ENCODE measurements at regions not wholly inside any gene's neighbourhood (a gene's known extent, or its start where the extent isn't known, plus 50 kb on each side); places are given as distances from the start of the nearest gene placed in this dataset.

- no peak for DNase-seq
Measured at GRCh38 chr2:146041274-146041910, 1521.5 kb upstream of the ZEB2 start.

- no peak for DNase-seq
Measured at GRCh38 chr2:146040051-146040450, 1520.1 kb upstream of the ZEB2 start.

GRCh38 chr2:146038014-146038413, 1518.1 kb upstream of the ZEB2 start:
- DNase-seq, result no peak

- DNase-seq, result no peak
Measured at GRCh38 chr2:146037334-146037870, 1517.5 kb upstream of the ZEB2 start.

DNA sequence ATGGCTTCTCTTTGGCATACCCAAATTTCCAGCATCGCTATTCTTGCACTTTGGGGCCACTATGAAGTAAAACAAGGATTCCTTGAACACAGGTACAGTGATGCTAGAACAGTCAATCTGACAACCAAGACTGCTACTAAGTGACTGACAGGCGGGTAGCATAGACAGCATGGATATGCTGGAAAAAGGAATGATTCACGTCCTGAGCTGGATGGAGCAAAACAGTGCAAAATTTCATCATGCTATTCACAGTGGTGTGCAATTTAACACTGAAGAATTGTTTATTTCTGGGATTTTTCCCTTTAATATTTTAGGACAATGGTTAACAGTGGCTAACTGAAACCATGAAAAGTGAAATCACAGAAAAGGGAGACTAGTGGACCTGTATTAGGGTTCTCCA, 1511.2 kb upstream of the ZEB2 start:
- no peak for DNase-seq

DNA sequence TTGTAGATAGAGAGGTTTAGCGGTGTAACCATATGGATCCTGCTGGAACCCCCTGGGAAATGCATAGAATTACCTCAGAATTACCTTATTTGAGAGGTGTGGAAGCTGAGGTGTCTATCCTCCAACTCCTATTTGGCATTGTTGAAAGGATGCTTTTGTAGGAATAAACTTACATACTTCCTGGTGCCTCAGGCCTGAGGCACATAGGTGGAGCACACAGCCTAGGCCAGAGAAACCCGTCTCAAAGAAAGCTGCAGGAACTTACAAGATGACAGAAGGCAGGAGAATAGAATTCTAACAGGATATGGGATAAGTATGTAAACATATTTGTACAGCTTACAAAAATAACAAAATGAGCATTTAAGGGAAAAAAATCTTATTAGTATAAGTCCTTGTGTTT, 1507.2 kb upstream of the ZEB2 start:
- DNase-seq, result no peak

GRCh38 chr2:146025519-146025918, 1505.6 kb upstream of the ZEB2 start:
- no peak for DNase-seq

DNA sequence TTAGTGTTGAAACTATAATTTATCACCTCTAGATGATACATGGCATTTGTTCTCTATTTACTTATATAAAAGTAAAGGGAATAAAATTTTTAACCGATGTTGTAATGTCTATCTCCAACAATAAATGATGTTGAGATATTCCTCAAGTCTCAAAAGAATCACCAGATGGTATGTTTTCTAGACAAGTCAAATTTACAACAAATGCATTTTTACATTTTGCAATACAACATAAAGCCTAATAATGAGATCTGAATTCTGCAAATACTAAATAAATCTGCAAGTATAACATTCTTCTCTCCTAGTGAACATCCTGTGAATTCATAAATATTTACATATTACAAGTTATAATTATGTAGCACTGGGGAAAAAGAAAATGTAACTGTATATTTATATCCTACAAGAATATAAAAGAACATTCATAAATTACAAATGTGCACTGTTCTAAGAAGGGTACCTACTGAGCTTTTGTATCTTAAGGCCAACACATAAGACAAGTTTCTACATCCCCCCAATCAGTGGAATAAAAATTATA, 1504.4 kb upstream of the ZEB2 start:
- no peak for DNase-seq

GRCh38 chr2:146004462-146004861, 1484.5 kb upstream of the ZEB2 start:
- no peak for DNase-seq

- DNase-seq, result no peak
Measured at GRCh38 chr2:146003337-146003736, 1483.4 kb upstream of the ZEB2 start.

- no peak for DNase-seq
Measured at GRCh38 chr2:145994910-145995309, 1475.0 kb upstream of the ZEB2 start.

GRCh38 chr2:145992572-145992971, 1472.7 kb upstream of the ZEB2 start:
- DNase-seq, result no peak

- no peak for DNase-seq
Measured at GRCh38 chr2:145987793-145988192, 1467.9 kb upstream of the ZEB2 start.

DNA sequence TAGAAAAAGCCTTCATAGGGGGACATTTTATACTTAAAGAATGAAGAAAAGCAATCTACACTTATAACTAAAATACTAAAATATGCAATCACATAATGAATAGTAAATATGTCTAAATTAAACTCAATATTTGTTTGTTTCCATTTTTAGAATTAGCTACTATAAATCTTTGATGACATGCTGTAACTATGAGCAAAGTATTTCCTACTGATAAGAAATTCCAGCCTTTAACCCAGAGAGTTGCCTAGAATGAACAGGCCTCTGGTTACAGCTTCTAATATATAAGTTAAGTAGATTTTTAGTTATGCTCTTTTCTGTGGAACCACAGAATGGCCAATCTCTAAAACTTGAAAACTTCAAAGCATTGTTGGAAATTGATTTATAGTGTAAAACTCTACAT, 1465.6 kb upstream of the ZEB2 start:
- DNase-seq, result no peak

GRCh38 chr2:145984580-145984979, 1464.7 kb upstream of the ZEB2 start:
- no peak for DNase-seq

- no peak for DNase-seq
Measured at GRCh38 chr2:145980318-145980717, 1460.4 kb upstream of the ZEB2 start.

DNA sequence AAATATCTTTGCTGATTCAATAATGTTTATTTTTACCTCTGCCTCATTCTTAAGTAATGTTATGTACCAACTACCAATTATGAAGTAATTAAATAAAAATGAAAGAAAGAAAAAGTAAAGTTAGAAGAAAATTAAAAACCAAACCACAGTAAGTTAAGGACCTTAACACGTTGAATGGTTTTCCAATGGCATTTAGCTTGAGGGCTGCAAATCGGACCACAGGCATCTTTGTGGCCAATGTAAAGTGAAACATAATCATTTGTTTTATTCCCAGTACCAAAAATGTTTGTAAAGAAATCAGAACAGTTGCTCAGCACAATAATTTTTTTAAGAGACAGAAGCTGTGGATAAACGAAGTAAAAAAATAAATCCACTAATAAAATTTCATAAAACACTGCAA, 1455.5 kb upstream of the ZEB2 start:
- no peak for DNase-seq

GRCh38 chr2:145961846-145962245, 1441.9 kb upstream of the ZEB2 start:
- no peak for DNase-seq

GRCh38 chr2:145960479-145961163, 1440.7 kb upstream of the ZEB2 start:
- no peak for DNase-seq

- DNase-seq, result no peak
Measured at GRCh38 chr2:145958611-145959010, 1438.7 kb upstream of the ZEB2 start.

DNA sequence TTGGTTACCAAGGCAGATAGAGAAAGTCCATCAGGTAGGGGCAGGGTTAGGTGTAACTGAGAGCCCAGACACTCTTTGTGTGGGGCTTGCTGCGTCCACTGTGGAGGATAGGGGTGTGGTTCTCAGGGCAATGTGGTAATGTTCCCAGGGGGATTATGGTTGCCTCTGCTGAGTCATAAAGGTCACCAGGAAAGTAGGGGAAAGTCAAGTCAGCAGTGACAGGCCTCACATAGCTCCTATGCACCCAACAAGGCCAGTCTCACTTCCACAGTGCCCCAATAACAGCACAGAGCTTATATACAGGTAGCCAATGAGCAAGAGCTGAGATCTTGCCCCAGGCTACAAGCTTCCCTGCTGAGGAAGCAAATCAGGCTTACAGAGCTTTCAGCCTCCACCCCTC, 1438.0 kb upstream of the ZEB2 start:
- no peak for DNase-seq

GRCh38 chr2:145939949-145940348, 1420.0 kb upstream of the ZEB2 start:
- DNase-seq, result no peak

- no peak for DNase-seq
Measured at GRCh38 chr2:145935016-145935415, 1415.1 kb upstream of the ZEB2 start.

DNA sequence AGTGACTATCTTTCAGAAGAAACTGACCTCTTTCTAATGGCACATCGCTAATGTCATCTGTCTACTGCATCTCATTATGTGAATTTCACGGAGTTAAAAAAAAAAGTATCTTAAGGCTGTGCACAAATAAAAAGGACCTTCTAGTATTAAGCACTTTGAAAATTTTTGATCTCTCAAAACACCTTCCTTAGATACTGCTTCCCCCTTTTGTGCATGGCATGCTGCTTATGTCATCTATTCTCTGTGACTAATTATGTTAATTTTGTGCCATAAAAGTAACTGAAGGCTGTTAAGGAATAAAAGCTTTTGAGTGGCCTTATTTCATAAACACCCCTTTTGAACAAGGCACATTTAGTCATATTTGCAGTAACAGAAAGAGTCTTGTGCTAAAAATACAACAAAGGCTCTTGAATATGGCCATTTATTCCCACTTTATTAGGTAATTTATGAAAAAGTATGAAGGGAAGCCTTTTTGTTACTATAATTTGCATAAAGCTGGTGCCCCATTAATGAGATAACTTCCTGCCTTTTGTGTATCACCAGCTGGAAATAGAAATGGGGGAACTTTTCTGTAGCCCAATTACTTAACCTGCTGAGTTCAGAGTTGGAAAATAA, 1412.0 kb upstream of the ZEB2 start:
- DNase-seq, result no peak

Data from T-helper 2 cell (primary cell).